Brain microvascular endothelial cell (primary cell): ENCODE measurements at regions not wholly inside any gene's neighbourhood (a gene's known extent, or its start where the extent isn't known, plus 50 kb on each side); places are given as distances from the start of the nearest gene placed in this dataset.
"Not testable (repeated sequence)": the region's sequence is repeated elsewhere in the genome, so short reads cannot be mapped to it uniquely, and the experiment has no call there.

Experiments
- DNase-seq: peaks from one replicate; pipeline ENCODE4 v3.0.0-alpha.2; 2020
- H3K27ac ChIP-seq: fragments of 250-450 bp; sonication (Bioruptor Pico); 2 replicates; pipeline ENCODE4 v1.5.1; 2020; ENCODE audit warnings: mild to moderate bottlenecking, moderate library complexity
- H3K27me3 ChIP-seq: fragments of 250-450 bp; sonication (Bioruptor Pico); replicated peaks from 2 replicates; pipeline ENCODE4 v1.5.1; 2020; ENCODE audit warnings: mild to moderate bottlenecking
- H3K36me3 ChIP-seq: fragments of 250-450 bp; sonication (Bioruptor Pico); replicated peaks from 2 replicates; pipeline ENCODE4 v1.5.1; 2020; ENCODE audit warnings: mild to moderate bottlenecking
- H3K4me3 ChIP-seq: 2 replicates; pipeline ENCODE4 v1.5.1; 2011; ENCODE audit warnings: low read depth, mild to moderate bottlenecking, control low read depth, low read length, moderate library complexity
- in situ Hi-C: cut with HindIII; loops from 2 replicates; pipeline ENCODE4 v1.10.0; 2017; ENCODE audit warnings: low sequenced_read_pairs, low pct_ligation_motif_present
- TF ChIP-seq, protein P1 (sequence below): IDR thresholded peaks from 2 replicates; pipeline ENCODE4 v1.5.1; 2011; ENCODE audit warnings: low read depth, mild to moderate bottlenecking, moderate library complexity, low read length, control low read depth, inconsistent platforms; ENCODE audit errors: missing control alignments

DNA sequence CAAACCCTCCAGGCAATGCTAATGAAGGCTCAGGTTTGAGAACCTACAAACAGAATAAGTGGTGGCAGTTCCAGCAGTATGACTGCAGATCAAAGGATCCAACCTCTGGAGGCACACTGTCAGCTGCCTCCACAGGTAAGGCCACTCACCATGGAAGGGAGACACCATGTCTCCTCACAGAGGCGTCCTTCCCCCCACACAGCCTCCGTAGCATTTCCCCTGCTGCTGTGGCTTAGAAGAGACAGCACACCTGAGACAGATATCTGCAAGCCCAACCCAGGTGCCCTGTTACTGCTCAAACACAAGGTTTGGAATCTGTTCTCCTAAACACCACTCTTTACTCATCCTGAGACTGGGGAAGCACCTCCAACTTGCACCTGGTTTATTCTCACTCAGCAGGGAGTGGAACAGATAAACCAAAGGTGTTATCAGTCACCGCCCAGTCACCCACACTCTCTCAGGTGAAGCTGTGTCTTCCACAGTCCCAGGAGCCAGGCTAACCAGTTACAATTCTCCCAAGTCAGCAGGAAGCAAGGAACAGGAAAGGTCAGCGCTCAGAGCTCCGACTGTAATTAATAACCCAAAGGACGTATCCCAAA, 311.2 kb downstream of the FOXO1 start:
- Histone ChIP-seq H3K27me3 (no peaks in the 10 kb centered on the region), H3K36me3 (no peaks in the 10 kb centered on the region), H3K4me3 (no peak overlapping the region), H3K27ac (no peak overlapping the region)
- in situ Hi-C loops: no loop called here
- TF ChIP-seq, protein P1, sequence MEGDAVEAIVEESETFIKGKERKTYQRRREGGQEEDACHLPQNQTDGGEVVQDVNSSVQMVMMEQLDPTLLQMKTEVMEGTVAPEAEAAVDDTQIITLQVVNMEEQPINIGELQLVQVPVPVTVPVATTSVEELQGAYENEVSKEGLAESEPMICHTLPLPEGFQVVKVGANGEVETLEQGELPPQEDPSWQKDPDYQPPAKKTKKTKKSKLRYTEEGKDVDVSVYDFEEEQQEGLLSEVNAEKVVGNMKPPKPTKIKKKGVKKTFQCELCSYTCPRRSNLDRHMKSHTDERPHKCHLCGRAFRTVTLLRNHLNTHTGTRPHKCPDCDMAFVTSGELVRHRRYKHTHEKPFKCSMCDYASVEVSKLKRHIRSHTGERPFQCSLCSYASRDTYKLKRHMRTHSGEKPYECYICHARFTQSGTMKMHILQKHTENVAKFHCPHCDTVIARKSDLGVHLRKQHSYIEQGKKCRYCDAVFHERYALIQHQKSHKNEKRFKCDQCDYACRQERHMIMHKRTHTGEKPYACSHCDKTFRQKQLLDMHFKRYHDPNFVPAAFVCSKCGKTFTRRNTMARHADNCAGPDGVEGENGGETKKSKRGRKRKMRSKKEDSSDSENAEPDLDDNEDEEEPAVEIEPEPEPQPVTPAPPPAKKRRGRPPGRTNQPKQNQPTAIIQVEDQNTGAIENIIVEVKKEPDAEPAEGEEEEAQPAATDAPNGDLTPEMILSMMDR: no peak
- DNase-seq: no peak

DNA sequence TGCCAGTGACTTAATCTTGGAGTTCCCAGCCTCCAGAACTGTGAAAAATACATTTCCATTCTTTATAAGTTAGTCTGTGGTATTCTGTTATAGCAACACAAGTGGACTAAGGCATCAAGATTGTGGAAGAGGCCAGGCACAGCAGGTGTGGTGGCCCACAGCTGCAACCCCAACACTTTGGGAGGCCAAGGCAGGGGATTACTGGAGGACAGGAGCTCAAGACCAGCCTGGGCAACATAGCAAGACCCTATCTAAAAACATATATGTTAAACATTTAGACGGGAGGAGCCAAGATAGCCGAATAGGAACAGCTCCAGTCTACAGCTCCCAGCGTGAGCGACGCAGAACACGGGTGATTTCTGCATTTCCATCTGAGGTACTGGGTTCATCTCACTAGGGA, 310.4 kb downstream of the FOXO1 start:
- in situ Hi-C loops: no loop called here

DNA sequence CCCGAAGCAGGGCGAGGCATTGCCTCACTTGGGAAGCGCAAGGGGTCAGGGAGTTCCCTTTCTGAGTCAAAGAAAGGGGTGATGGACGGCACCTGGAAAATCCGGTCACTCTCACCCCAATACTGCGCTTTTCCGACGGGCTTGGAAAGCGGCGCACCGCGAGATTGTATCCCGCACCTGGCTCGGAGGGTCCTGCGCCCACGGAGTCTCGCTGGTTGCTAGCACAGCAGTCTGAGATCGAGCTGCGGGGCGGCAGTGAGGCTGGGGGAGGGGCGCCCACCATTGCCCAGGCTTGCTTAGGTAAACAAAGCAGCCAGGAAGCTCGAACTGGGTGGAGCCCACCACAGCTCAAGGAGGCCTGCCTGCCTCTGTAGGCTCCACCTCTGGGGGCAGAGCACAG, 310.0 kb downstream of the FOXO1 start:
- H3K4me3 ChIP-seq, H3K27me3 ChIP-seq, H3K27ac ChIP-seq, in situ Hi-C loops, DNase-seq, H3K36me3 ChIP-seq: not testable (repeated sequence)

More for the DNA sequence above, 310.4 kb downstream of the FOXO1 start:
- no peak for DNase-seq
- Histone ChIP-seq H3K36me3 (no peaks in the 10 kb centered on the region), H3K27me3 (no peaks in the 10 kb centered on the region), H3K27ac (no peak overlapping the region), H3K4me3 (no peak overlapping the region)
- TF ChIP-seq, protein P1: no peak

DNA sequence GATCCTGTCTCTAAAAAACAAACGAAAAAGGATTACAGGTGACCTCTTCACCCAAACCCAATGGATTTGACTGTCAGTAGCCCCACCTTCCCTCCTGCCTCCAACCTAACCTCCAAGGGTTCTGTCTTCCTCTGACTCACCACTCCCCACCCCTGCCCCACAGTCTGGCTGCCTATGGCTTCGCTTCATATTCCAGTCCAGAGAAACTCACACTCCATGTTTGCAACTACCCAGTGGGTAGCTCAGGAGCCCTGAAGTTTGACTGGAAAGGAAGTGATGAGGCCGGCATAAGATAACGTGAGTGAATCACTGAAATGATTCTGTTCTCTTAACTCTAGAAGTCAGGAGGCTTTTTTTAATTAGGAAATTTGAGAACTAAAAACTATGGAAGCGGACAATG, 303.9 kb downstream of the FOXO1 start:
- TF ChIP-seq, protein P1: no peak
- H3K27me3 ChIP-seq: no peaks in the 10 kb centered on the region
- in situ Hi-C loops: no loop called here
- no peak overlapping the region for H3K4me3 ChIP-seq
- no peak overlapping the region for H3K27ac ChIP-seq
- H3K36me3 ChIP-seq: no peaks in the 10 kb centered on the region
- DNase-seq: peak; percentile 62

DNA sequence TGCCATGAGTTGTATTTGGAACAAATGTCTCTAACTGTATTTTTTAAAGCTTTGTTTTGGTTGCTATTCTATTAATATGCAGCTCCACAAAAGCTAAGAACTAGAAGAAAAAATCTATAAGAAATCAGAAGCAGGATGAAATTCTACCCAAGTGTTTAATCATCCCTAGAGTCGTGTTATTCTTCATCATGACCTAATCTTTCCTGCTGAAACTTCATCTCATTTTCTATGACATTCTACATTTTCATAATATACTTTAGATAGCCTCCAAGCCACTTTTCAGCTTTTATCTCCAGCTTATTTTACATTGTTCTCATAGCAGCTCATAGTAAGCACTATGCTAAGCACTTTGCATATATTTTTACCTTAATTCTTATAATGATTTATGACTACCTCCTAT, 302.8 kb downstream of the FOXO1 start:
- no peak for DNase-seq
- in situ Hi-C loops: no loop called here
- Histone ChIP-seq H3K27me3 (no peaks in the 10 kb centered on the region), H3K36me3 (no peaks in the 10 kb centered on the region), H3K4me3 (no peak overlapping the region), H3K27ac (no peak overlapping the region)
- TF ChIP-seq, protein P1: no peak

DNA sequence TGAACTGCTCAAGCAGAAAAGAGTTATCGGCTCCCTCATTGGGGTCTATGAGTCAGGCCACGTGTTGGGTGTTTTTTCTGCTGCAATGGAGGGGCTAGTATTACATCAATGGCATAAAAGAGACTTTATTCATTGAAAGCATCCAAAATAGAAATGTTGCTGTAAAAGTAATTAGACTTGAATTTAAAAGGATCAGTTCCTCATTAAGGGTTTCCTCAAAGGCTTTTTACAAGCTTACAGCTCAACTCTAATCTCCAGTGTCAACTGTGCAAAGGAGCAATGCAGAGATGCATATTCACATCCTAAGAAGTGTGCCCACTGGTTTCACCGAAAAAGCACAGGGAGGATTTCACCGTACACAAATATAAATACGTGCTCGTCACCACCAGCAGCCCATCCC, 300.3 kb downstream of the FOXO1 start:
- Histone ChIP-seq H3K27ac (no peak overlapping the region), H3K27me3 (no peaks in the 10 kb centered on the region), H3K4me3 (no peak overlapping the region), H3K36me3 (no peaks in the 10 kb centered on the region)
- in situ Hi-C loops: no loop called here
- TF ChIP-seq, protein P1: no peak
- no peak for DNase-seq
